Suprapubic skin (tissue), 3 donors: ENCODE measurements at regions not wholly inside any gene's neighbourhood (a gene's known extent, or its start where the extent isn't known, plus 50 kb on each side); places are given as distances from the start of the nearest gene placed in this dataset.
"Not testable (repeated sequence)": the region's sequence is repeated elsewhere in the genome, so short reads cannot be mapped to it uniquely, and the experiment has no call there.

ENCODE experiments used
- CTCF ChIP-seq, 2 donors: fragments of 200-600 bp in 1 of 2; fragments of 450-650 bp in 1 of 2; sonication (generic) in 1 of 2; IDR thresholded peaks; one replicate each; pipeline ENCODE4 v1.5.1; 2016 to 2019; ENCODE audit warnings: antibody characterized with exemption in 2 of 2, mild to moderate bottlenecking in 1 of 2, moderate library complexity in 1 of 2
- POLR2A ChIP-seq, 2 donors: fragments of 450-650 bp; IDR thresholded peaks; one replicate each; pipeline ENCODE4 v1.6.1; 2017; ENCODE audit warnings: antibody characterized with exemption in 2 of 2, mild to moderate bottlenecking in 2 of 2, moderate library complexity in 2 of 2

- TF ChIP-seq POLR2A, CTCF (IDR thresholded peaks at IDR 0.05): not testable (repeated sequence)
These were observed 123.5 kb upstream of the ALDH3B2 start for GRCh38 chr11:67797726-67798521.
